Skeletal muscle cell (primary cell): ENCODE measurements at regions not wholly inside any gene's neighbourhood (a gene's known extent, or its start where the extent isn't known, plus 50 kb on each side); places are given as distances from the start of the nearest gene placed in this dataset.
"Not testable (repeated sequence)": the region's sequence is repeated elsewhere in the genome, so short reads cannot be mapped to it uniquely, and the experiment has no call there.

Experiments
- DNase-seq: peaks from one replicate; pipeline ENCODE4 v3.0.0-alpha.2; 2010; ENCODE audit warnings: low read depth
- H3K4me3 ChIP-seq: 2 replicates; pipeline ENCODE4 v1.5.1; 2011; ENCODE audit warnings: low read depth, mild to moderate bottlenecking, control low read depth, low read length, moderate library complexity

DNA sequence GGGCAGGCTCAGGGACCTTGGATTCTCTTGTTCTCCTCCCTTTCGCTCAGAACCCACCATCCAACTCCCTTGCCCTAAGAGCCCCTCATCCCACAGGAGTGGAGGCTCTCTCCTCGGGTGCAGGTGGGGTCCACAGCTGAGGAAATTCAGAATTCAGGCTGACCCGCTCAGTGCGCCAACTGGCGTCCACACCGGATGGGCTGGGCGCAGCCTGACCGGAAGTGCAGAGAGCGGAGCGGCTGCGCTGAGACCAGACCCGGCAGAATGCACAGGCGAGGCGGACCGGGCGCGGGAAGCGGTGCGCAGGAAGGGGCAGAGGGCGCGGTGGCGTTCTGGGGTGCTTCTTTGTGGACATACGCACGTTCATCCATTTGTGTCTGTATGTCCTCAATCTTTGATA lies 210.4 kb upstream of the NDN start:
- DNase-seq: no peak
- H3K4me3 ChIP-seq: no peak overlapping the region

DNA sequence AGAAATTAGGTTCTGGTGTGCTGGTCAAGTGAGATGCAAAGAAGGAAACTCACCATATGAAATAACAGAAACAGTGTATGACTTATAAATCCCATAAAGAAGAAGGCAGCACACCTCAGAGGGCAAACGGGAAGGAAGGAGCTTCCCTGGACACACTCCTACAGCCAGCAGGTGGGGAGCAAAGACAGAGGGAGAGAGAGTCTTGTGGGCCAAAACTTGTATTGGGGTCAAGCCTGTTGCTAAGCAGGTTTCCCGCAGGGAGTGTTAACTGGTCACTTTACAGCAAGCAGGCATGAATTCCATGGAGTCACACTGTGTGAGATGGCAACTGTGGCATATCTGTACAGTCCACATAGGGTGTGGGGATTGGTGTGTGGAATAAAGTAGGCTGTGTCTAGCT lies 222.9 kb upstream of the NDN start:
- DNase-seq: no peak

DNA sequence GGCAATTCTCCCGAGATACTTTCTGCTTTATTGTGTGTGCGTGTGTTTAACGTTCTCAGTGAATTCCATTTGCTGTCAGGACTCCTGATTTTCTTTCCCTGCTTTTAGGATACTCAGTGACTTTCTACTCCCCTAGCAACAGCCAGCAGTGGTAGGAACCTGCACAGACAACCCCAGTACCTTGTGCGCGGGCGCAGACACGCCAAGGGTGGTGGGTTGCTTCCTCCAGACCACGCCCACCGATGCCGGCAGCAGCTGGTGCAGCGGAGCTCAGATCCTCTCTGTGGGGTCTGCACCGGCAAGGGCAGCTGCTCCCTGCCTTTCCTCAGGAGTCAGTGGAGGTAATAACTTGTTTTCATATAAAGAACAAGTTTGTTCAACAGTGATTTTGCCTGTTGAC lies 225.1 kb upstream of the NDN start:
- no peak for DNase-seq
- no peak overlapping the region for H3K4me3 ChIP-seq

More for the DNA sequence above, 222.9 kb upstream of the NDN start:
- H3K4me3 ChIP-seq: no peak overlapping the region

DNA sequence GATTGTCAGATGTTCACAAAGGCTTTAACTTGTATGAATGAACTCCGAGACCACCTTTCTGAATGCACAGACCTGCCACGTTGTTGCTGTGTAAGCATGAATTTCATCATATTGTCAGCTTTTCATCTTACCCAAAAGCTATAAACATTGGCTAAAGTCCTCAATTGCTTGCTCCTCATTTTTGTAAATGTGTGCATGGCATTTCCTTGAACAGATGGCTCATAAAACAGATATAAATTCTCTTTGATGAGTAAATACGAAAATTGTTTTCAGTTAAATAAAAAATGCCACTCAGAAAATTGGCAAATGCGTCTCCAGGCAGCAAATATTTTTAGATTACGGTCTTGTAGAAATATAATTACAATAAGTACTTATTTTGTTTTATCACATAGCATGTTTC lies 226.0 kb upstream of the NDN start:
- DNase-seq: no peak
- H3K4me3 ChIP-seq: no peak overlapping the region

DNA sequence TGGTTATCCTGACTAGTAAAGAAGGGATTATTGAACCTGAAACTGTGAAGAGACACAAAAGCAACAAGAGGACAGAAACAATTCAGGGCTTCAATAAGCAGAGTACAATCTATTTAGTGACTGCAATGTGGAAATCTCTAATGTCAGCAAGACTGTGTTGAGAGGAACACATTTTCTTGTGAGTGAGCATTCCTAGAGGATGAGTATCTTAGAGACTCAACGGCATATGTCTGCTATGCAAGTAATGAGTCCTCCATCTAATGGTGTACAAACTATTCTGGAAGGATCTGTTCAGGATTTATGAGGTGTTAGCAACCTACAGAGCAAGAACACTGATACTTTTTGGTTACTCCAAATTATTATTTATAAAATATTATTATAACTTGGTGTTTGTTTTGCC lies 226.5 kb upstream of the NDN start:
- no peak for DNase-seq
- H3K4me3 ChIP-seq: no peak overlapping the region

DNA sequence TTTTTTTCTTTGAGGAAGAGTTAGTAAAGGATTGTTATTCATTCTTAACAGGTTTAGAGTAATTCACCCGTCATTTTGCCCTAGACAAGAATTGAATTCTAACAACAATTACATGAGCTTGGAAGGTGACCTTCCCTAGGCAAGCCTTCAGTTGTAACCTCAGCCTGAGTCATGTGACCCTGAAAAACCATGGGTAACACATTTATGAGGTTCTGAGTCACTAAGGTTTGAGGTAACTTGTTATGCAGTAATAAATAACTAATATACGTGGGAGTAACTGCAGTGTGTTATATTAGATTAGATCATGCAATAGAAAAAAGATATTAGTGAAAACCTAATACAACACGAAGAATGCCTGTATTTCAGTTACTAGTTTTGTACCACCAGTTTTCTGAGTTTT lies 237.6 kb upstream of the NDN start:
- no peak overlapping the region for H3K4me3 ChIP-seq
- DNase-seq: no peak

DNA sequence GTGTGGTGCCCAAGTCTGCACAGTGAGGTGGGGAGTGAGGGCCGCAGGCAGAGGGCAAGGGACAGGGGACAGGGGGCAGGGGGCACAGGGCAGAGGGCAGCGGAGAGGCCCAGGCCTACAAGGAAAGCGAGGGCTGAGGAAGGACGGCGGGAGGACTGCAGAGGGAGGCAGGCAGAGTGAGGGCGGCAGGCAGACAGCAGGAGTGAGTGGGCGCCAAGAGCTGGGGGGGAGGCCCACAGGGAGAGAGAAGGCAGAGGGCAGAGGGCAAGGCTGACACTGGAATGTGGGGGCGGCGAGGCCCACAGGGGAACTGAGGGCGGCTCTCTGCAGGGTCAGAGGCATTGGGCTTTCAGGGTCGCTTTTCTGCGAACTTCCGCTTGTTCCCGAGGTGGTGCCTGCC lies 267.8 kb upstream of the NDN start:
- no peak overlapping the region for H3K4me3 ChIP-seq
- no peak for DNase-seq

DNA sequence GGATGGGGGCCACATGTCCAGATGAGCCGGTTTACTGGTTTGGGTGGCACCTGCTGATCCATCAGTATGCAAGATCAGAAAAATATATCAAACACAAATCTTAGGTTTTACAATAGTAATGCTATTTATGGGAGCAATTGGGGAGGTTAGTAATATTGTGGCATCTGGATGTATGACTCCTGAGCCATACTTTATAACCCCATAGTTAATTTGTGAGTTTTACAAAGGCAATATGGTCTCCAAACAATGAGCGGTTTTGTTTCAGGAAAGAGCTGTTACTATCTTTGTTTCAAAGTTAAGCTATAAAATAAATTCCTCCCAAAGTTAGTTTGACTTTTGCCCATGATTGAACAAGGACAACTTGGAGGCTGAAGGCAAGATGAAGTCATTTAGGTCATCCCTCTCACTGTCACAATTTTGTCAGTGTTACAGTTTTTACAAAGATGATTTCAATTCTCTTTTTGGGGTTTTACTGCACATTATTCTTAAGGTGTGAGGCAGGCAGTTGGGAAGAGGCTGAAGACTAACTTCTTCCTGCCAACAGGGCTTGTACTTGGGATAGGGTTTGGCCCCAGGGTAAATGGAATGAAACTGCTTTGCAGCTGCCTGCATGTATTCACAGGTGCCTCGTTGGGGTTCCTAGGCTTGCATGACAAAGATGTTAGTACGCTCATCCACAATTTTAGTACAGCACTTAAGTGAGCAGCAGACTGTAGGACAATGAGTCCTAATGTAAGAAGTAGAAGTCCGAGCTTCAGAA lies 296.6 kb upstream of the NDN start:
- no peak overlapping the region for H3K4me3 ChIP-seq
- DNase-seq: no peak

DNA sequence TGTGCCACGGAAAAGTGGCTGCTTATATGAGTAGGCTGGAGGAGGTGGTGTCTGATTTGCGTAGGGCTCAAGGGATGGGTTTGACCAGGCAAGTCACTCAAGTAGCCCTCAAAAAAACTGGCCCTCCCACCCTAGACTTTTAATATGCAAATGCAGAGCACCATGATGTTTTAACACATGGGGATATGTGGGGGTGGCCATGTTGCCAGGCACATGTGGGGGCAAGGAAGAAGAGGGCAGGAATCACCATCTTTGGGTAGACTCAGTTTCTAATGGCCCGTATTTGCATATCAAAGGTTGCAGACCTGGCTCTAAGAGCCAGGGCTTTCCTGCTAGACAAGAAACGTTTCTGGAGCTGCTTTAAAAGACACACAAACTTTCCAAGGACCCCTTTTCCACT lies 307.2 kb upstream of the NDN start:
- no peak for DNase-seq

DNA sequence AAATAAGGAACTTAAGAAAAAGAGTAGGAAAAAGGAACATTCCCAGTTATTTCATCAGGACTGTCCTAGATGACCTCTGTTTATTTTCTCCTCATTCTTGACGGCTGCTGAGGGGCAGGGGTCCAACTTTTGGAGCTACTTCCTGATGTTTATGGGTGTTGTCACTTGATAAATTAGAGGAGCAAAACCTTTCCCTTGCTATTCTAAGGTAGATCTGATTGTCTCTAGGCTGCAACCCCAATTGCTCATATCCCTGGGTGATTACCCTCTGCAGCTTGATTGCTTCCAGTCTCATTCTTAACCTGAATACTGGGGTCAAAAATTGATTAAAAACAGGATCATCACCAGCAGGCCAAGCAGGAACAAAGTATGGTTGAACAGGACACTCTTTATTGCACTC lies 311.0 kb upstream of the NDN start:
- H3K4me3 ChIP-seq: no peak overlapping the region
- DNase-seq: no peak

More for the DNA sequence above, 307.2 kb upstream of the NDN start:
- H3K4me3 ChIP-seq: no peak overlapping the region

DNA sequence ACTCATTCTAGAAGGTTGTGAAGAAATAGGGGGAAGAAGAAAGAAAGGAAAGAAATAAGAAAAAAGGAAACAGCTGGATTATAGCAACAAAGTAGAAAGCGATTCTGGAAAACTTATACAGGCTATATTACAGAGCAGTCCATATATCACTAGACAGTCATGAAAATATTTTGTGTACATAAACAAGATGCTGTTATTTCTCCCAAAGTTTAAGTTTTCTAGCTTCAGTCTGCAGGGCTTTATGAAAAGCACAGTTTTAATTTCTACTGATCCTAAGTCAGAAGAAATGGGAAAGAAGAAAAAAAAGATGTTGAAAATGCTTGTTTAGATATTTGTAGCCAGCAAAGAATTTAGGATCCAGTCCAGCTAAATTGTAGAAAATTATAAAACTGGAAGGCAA lies 321.4 kb upstream of the NDN start:
- DNase-seq: no peak
- H3K4me3 ChIP-seq: no peak overlapping the region

DNA sequence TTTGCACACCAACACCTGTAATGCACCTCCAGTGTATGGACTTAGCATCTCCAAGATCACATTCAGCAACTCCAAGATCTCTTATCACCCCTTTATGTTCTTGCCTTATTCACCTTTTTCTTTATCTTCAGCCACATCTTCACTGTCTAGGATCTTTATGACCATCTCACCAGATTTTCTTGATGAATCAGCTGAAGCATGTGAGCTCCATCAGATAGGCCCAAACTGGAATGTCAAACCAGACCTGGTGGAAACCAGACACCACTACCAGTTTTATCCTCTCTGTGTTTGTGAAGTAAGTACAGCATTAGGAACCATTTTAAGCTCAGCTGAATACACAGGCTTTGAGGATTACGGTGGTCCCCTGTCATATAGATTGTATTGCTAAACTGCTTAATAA lies 330.4 kb upstream of the NDN start:
- no peak overlapping the region for H3K4me3 ChIP-seq
- no peak for DNase-seq

DNA sequence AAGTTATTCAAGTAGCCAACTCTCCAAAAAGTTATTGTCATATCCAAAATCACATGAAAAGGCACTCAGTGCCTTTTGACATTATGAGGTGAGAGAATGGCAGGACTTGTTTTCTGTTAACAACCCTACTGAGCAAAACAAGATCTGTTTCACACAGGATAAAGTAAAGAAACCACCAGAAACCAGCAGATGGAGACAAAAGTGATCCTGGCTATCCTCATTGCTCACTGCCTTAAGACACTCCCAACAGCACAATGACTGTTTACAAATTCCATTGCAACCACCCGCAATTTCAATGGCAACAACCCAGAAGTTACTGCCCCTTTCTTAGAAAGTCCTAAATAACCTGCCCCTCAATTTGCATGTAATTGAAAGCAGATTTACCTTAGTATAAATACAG lies 352.6 kb upstream of the NDN start:
- no peak overlapping the region for H3K4me3 ChIP-seq
- DNase-seq: no peak

DNA sequence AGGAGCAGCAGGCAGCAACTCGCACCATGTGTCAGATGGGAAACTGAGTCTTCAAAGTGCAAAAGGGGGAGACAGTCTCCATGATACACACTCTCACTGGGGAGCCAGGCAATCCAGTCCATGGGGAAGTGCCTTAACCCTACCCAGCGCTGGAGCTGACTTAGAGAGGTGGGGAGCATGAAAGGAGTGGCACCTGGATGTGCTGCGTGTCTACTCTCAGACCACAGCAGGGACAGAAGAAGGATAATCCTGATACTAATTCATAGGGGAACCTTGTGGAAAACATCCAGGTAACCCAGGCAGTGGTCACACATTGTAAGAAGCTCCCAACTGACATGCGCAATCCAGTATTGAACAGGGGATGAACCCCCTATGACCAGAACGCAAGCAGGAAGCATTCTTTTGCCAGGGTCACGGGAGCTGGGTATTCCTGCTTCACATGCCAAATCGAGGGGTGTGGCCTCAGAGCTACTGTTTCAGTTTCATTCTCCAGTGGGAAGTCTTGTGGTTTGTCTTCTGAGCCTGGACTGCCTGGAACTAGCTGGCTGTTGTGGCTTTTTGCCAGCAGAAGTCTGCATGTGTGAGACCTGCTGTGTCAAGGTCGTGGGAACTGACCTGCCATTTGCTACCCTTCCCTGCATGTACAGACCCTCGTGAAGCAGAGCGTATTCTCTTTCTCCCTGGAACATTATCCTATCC lies 367.6 kb upstream of the NDN start:
- H3K4me3 ChIP-seq: no peak overlapping the region
- no peak for DNase-seq

DNA sequence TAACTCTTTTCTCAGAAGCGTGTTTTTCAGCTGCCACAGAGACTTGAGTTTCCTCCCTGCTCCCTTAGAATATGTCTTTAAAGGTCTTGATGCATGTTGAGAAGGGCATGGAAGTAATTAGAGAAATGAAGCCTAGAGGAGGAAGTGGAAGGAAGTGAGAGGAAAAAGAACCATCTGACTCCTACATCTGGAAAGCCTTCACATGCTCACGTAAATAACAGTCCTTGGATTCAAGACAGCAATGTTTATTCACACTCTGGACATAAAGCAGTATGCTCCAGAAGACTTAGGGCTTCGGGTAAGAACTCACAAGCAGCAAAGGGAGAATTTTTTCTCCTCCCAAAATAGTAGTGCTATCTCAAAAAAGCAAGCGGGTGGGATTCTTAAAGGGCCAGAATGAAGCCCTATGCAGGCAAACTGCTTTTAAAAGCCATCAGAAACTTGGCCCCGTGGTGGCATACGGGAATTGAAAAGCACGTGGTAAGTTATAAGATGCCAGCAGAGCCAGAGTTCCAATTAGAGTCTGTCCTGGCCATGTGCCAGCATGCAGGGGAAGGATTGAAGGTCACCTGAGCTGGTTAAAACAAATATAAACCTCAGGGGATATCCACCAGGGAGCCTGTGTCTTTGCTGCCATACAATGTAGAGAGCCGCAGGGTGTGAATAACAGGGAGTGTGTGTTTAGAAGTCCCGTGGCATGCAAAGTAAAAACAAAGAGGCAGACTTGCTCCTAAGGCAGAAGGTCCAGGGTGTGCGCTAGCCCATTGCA lies 380.8 kb upstream of the NDN start:
- DNase-seq: no peak
- no peak overlapping the region for H3K4me3 ChIP-seq

DNA sequence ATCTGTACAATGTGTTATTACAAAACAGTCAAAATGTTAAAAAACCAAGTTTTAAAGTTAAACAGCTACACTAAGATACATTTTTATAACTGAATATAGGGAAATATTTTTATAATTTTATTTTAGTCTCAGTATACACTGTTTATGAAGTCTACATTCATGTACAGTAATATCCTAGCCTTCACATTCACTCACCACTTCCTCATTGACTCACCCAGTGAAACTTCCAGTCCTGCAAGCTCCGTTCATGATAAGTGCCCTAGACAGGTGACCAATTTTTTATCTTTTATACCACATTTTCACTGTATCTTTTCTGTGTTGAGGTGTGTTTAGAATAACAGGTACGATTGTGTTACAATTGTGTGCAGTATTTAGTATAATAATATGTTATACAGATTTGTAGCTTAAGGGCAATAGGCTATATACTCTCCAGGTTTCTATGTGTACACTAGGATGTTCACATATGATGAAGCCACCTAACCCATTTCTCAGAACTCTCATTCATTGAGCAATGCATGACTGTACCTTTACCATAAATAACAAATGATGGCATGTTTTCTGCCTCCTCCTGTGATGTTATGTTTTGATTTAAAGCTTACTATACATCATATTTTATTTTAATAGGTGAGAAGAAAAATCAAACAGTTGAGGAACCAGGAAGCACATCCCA lies 388.4 kb upstream of the NDN start:
- H3K4me3 ChIP-seq: no peak overlapping the region
- no peak for DNase-seq

DNA sequence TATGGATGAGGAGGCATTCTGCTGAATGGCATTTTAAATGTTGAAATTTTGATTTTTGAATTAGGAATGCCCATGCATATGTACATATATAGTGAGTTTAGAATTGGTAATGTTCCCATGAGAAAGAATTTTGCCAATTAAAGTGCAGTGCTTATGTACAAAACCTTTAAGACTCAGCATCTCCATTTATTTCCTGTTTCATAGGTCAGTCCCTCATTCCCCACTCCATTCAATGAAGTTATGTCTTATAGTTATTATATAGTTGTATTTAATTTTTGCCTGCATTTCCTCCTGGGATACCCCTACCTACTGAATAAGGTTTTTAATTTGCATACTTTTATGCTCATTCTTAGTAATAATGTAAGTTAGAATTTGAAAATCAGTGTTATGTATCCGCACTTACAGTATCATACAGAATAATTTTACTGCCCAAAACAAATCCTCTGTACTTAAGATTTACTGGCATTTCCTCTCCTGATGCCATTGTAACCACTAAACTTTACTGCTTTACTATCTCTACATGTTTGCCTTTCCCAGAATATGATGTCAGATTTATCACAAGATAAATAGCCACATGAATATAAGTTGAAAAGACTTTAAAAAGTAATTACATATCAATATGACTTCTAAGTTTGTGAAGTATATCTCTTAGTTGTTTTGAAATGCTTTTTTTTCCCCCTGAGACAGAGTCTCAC lies 389.1 kb upstream of the NDN start:
- H3K4me3 ChIP-seq: no peak overlapping the region
- DNase-seq: no peak

DNA sequence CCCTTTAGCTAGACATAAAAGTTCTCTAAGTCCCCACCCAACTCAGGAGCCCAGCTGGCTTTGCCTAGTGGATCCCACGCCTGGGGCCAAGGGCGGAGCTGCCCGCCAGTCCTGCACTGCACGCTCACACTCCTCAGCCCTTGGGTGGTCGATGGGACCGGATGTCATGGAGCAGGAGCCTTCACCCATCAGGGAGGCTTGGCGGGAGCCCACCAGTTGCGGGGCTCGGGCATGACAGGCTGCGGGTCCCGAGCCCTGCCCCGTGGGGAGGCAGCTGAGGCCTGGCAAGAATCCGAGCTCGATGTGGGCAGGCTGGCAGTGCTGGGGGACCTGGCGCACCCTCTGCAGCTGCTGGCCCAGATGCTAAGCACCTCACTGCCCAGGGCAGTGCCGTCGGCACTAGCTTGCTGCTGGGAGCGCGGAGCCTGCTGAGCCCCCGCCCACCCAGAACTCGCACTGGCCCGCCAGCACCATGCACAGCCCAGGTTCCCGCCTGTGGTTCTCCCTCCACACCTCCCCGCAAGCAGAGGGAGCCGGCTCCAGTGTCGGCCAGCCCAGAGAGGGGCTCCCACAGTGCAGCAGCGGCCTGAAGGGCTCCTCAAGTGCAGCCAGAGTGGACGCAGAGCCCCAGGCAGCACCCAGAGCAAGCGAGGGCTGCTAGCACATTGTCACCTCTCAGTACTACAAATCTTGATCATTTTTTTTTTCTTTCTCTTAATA lies 391.4 kb upstream of the NDN start:
- DNase-seq: no peak
- no peak overlapping the region for H3K4me3 ChIP-seq

DNA sequence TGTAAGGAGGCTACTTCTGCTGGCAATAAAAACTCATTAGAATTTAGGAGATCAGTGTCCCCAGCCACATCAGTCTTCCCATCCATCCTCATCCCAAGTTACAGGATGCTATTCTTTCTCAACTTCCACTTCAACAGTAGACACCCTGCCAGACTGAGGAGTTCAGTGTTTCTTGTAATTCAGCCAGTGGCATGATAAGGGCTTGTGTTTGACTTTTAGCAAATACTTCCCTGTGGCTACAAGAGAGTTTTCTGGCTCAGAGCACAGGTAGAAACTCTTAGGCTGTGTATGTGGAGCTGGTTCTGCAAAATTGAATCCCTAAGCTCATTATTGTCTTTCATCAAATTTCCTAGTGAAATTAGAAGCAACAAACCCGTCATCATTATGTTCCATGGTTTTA lies 401.8 kb upstream of the NDN start:
- H3K4me3 ChIP-seq, DNase-seq: not testable (repeated sequence)
